ENCODE measurements at regions not wholly inside any gene's neighbourhood (a gene's known extent, or its start where the extent isn't known, plus 50 kb on each side); places are given as distances from the start of the nearest gene placed in this dataset.
"Not testable (repeated sequence)": the region's sequence is repeated elsewhere in the genome, so short reads cannot be mapped to it uniquely, and the experiment has no call there.

GRCh38 chr5:41995193-41995592 lies 70.1 kb downstream of the FBXO4 start:
- TF ChIP-seq POLR2A (IDR thresholded peaks at IDR 0.05) (no peak), CTCF (IDR thresholded peaks at IDR 0.05) (no peak)
- no peak for DNase-seq (ENCODE audit: low spot score in 2 of 2)
- intact Hi-C loops (cut with DNase I; ENCODE audit: low total_unique reads) = no loop called here
- H3K4me3 ChIP-seq (ENCODE audit: low read depth, poor library complexity, severe bottlenecking) = no peak overlapping the region
- WGBS, 2 donors = 94 to 100% methylated on average over 3 of the region's 3 CpGs

- DNase-seq (ENCODE audit: low spot score in 2 of 2) = no peak
- intact Hi-C loops (cut with DNase I; ENCODE audit: low total_unique reads) = no loop called here
- 94% methylated on average over 6 of the region's 6 CpGs for WGBS, 2 donors
Measured at GRCh38 chr5:42001673-42002072, 76.6 kb downstream of the FBXO4 start.

GRCh38 chr5:42003852-42004251 lies 78.8 kb downstream of the FBXO4 start:
- H3K4me3 ChIP-seq (ENCODE audit: low read depth, poor library complexity, severe bottlenecking); DNase-seq (ENCODE audit: low spot score in 2 of 2); intact Hi-C loops (cut with DNase I; ENCODE audit: low total_unique reads): not testable (repeated sequence)
- 93 to 95% methylated on average over 4 of the region's 4 CpGs for WGBS, 2 donors

More at GRCh38 chr5:42001673-42002072, 76.6 kb downstream of the FBXO4 start:
- H3K4me3 ChIP-seq (ENCODE audit: low read depth, poor library complexity, severe bottlenecking) = no peak overlapping the region
- TF ChIP-seq POLR2A (IDR thresholded peaks at IDR 0.05) (no peak), CTCF (IDR thresholded peaks at IDR 0.05) (no peak)

GRCh38 chr5:42005561-42006153 lies 80.6 kb downstream of the FBXO4 start:
- no peak for DNase-seq (ENCODE audit: low spot score in 2 of 2)
- intact Hi-C loops (cut with DNase I; ENCODE audit: low total_unique reads) = no loop called here
- 36% methylated on average over 1 of the region's 1 CpG for WGBS, 2 donors
- no peak for TF ChIP-seq CTCF (IDR thresholded peaks at IDR 0.05)
- TF ChIP-seq POLR2A (IDR thresholded peaks at IDR 0.05) = no peak
- no peak overlapping the region for H3K4me3 ChIP-seq (ENCODE audit: low read depth, poor library complexity, severe bottlenecking)

GRCh38 chr5:42013561-42013960 lies 88.5 kb downstream of the FBXO4 start:
- TF ChIP-seq CTCF (IDR thresholded peaks at IDR 0.05) (no peak), POLR2A (IDR thresholded peaks at IDR 0.05) (no peak)
- intact Hi-C loops (cut with DNase I; ENCODE audit: low total_unique reads) = no loop called here
- WGBS, 2 donors = 40 to 43% methylated on average over 5 of the region's 5 CpGs
- H3K4me3 ChIP-seq (ENCODE audit: low read depth, poor library complexity, severe bottlenecking) = no peak overlapping the region
- no peak for DNase-seq (ENCODE audit: low spot score in 2 of 2)

- intact Hi-C loops (cut with DNase I; ENCODE audit: low total_unique reads) = no loop called here
- H3K4me3 ChIP-seq (ENCODE audit: low read depth, poor library complexity, severe bottlenecking) = no peak overlapping the region
- TF ChIP-seq CTCF (IDR thresholded peaks at IDR 0.05) = no peak
- no peak for TF ChIP-seq POLR2A (IDR thresholded peaks at IDR 0.05)
- no peak for DNase-seq (ENCODE audit: low spot score in 2 of 2)
- 55 to 61% methylated on average over 4 of the region's 4 CpGs for WGBS, 2 donors
Measured at GRCh38 chr5:42015254-42015653, 90.2 kb downstream of the FBXO4 start.
